ENCODE measurements at regions not wholly inside any gene's neighbourhood (a gene's known extent, or its start where the extent isn't known, plus 50 kb on each side); places are given as distances from the start of the nearest gene placed in this dataset.

- no peak for DNase-seq
These were observed 91.0 kb upstream of the FMN2 start for GRCh38 chr1:240000634-240001033.

DNA sequence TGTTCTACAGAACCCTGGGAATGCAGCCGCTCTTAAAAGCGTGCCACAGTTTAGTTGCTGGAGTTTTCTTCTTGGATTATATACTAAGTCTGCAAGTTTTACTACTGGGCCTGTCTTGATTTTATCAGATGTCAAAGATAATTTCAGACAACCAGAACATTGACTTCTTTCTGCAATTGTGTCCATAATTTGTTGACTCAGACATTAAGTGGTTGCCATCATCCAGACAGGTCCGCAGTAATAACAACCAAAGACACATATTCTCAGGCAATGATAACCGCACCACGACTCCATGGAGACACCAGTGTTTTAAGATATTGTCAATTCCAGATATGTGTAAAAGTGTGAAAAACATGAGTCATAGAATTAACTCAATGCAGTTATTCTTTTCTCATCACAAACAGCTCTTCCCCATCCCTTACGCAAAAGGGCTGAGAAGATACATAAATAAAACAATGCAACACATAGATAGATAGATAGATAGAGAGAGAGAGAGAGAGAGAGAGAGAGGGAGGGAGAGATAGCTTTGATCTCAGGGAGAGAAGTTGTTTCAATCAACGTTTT is 90.4 kb upstream of the FMN2 start:
- no peak for DNase-seq

DNA sequence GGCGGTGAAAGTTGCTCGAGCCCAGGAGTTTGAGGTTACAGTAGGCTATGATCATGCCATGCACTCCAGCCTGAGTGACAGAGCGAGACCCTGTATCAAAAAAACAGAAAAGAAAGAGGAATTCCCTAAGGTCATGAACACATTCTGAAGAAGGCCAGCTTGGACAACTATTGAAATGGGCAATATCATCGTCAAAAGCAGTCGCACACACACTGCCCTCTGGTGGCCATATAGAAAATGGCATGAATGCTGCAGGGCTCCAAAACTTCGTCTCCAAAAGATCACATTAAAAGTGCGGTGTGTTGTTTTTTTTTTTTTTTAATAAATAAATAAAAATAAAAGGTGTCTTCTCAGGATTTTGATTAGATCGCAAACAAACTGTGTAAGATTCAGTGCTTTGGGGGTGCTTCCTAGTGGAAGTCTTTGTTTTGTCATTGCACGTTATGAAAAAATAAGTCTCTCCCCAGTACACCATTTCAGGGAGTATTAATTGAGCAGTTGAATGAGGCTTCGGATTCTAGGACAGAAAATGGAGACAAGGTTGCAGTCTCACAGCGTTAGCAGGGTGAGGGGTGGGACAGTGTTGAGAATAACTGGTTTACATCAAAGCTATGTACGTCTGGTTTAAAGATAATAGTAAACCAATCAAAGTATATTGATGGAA is 87.5 kb upstream of the FMN2 start:
- no peak for DNase-seq

DNA sequence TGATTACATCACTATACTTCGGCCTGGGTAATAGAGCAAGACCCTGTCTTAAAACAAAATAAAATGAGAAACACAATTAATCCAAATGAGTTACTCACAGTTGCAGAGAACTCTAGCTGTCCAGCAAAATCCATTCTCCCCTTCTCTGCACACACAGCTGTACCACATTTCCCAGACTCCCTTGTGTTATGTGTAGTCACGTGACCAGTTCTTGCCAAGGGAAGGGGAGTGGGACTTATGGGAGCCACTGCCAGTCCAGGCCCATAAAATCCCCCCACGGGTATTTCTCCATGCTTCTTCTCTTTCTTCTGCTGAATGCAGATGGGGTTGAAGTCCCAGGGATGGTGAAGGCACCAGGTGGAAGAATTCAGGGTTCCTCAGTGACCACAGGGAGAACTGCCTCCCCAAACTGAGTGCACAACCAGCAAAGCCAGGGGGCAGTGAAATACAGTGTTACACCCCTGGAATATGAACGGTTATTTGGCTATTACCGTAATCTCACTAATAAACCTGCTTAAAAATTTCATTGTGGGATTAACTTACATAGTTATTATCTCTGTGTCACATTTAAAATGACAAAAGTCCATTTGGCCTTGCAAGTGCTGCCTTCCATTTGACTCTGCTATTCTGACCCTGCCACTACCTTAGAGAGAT is 85.6 kb upstream of the FMN2 start:
- DNase-seq = no peak

DNA sequence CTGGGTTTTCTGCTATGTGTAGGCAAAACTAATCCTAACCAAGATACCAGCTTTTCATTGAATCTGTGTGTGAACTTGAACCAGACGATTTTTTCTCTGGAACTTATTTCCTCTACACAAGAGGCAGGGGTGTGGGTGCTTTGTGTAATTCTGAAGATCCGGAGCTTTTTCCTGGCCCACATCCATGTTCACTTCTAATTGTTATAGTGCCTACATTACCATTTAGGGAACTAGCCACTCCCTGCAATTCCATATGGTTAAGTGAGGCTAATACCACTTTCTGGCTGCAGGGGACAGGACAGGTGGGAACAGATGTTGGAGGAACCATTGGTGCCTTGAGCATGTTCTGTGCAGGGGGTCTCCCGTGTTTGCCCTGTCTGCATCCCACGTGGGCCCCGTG is 83.4 kb upstream of the FMN2 start:
- peak; percentile 77 for DNase-seq

- no peak for DNase-seq
These were observed 77.6 kb upstream of the FMN2 start for GRCh38 chr1:240014051-240014450.

DNA sequence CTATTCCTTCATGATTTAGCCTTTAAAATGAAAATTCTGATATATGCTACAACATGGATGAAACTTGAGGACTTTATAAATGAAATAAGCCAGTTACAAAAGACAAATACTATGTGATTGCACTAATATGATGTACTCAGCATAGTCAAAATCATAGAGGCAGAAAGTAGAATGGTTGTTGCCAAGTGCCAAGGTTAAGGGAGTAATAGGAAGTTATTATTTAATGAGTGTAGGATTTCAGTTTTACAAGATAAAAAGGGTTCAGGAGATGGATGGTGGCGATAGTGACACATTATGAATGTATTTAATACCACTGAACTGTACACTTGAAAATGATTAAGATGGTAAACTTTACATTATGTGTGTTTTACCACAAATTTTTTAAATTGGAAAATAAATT is 73.1 kb upstream of the FMN2 start:
- DNase-seq = no peak

DNA sequence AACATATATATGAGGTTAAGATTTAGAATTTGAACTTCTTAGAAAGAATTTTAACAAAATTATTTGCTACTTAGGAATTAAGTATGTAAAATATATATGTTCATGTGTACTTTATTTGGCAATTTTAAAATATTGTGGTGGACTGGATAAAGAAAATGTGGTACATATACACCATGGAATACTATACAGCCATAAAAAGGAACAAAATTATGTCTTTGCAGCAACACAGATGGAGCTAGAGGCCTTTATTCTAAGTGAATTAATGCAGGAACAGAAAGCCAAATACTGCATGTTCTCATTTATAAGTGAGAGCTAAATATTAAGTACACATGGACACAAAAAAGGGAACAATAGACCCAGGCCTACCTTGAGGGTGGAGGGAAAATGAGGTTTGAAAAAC is 72.2 kb upstream of the FMN2 start:
- no peak for DNase-seq

- no peak for DNase-seq
These were observed 70.8 kb upstream of the FMN2 start for GRCh38 chr1:240020871-240021270.

DNA sequence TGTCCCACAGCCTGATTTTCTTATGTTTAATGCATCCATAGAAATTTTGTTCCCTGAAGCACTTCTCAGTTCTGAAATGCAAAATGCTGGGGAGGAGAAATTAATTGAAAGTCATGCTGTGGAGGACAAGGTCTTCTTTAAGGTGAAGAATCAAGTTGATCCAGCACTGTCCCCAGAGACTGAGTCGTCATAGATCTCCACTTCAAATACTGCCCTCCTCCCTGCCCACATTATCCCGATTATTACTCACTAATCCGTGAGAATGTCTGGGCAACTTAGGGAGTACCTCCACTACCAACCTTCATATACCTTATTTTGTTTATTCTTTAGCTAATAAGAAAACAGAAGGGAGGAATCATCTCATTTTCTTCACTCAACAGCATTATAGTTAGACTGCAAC is 70.0 kb upstream of the FMN2 start:
- DNase-seq = no peak

GRCh38 chr1:240027059-240027462 is 64.6 kb upstream of the FMN2 start:
- peak; percentile 71 for DNase-seq

GRCh38 chr1:240029418-240029817 is 62.3 kb upstream of the FMN2 start:
- DNase-seq = no peak

GRCh38 chr1:240030236-240030635 is 61.4 kb upstream of the FMN2 start:
- DNase-seq = no peak

GRCh38 chr1:240031009-240031408 is 60.7 kb upstream of the FMN2 start:
- DNase-seq = no peak

DNA sequence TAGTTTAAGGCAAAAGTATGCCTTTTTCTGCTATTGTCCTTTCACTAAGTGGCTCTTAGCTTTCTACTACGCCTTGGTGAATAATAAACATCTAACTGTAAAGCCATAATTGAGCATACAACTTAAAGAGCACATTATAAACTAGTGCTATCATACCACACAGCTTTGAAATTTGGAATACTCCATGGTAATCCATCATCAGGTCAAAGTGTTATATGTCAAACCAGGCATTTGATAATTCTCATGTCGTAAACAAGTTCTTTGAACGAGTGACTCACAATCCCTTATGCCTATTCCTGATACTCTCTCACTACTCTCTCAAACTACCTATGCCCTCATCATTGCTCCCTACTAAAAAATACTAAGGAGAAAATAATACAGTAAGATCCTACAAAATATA is 60.3 kb upstream of the FMN2 start:
- no peak for DNase-seq

GRCh38 chr1:240033406-240033805 is 58.3 kb upstream of the FMN2 start:
- DNase-seq = peak; percentile 4

- no peak for DNase-seq
These were observed 55.2 kb upstream of the FMN2 start for GRCh38 chr1:240036526-240036925.

Data from NCI-H69 (cell line).